ENCODE measurements at regions not wholly inside any gene's neighbourhood (a gene's known extent, or its start where the extent isn't known, plus 50 kb on each side); places are given as distances from the start of the nearest gene placed in this dataset.

GRCh38 chr2:167534443-167534842, 646.2 kb downstream of the XIRP2 start:
- intact Hi-C loops (cut with micrococcal nuclease) = no loop called here
- H3K9me3 Mint-ChIP-seq = no peaks in the 10 kb centered on the region
- no peaks in the 10 kb centered on the region for H3K27me3 Mint-ChIP-seq
- no peak for DNase-seq
- H3K36me3 Mint-ChIP-seq = no peaks in the 10 kb centered on the region
- H3K4me3 Mint-ChIP-seq = no peak overlapping the region
- ChIA-PET POLR2A (no interaction called here), CTCF (no interaction called here)
- H3K27ac Mint-ChIP-seq = no peak overlapping the region
- no peaks in the 10 kb centered on the region for H3K4me1 Mint-ChIP-seq (ENCODE audit: low read depth)

DNA sequence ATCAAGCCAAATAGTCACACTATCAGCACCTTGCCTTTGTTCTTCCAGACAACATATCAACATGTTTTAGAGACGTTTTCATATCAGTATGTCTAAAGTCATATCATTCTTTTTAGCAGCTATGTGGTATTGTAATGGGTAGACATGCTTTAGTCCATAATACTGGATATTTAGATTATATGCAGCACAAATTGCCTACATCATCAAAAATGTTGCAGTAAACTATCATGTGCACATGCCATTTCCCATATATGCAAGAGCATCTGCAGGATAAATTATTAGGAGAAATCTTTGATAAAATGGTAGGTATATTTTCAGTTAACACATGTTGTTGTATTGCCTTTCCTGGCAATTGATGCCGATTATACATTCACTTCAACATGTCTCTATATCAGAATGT, 636.5 kb downstream of the XIRP2 start:
- no peak overlapping the region for H3K4me3 Mint-ChIP-seq
- H3K27me3 Mint-ChIP-seq = no peaks in the 10 kb centered on the region
- intact Hi-C loops (cut with micrococcal nuclease) = no loop called here
- H3K27ac Mint-ChIP-seq = no peak overlapping the region
- ChIA-PET POLR2A (no interaction called here), CTCF (no interaction called here)
- DNase-seq = no peak
- H3K36me3 Mint-ChIP-seq = no peaks in the 10 kb centered on the region
- no peaks in the 10 kb centered on the region for H3K4me1 Mint-ChIP-seq (ENCODE audit: low read depth)
- H3K9me3 Mint-ChIP-seq = no peaks in the 10 kb centered on the region

GRCh38 chr2:167510071-167510759, 621.9 kb downstream of the XIRP2 start:
- Mint-ChIP-seq H3K4me3 (no peak overlapping the region), H3K36me3 (no peaks in the 10 kb centered on the region), H3K4me1 (ENCODE audit: low read depth) (no peaks in the 10 kb centered on the region), H3K27me3 (no peaks in the 10 kb centered on the region), H3K9me3 (no peaks in the 10 kb centered on the region), H3K27ac (no peak overlapping the region)
- intact Hi-C loops (cut with micrococcal nuclease) = no loop called here
- DNase-seq = no peak
- POLR2A ChIA-PET = no interaction called here
- CTCF ChIA-PET = no interaction called here

GRCh38 chr2:167509586-167509985, 621.3 kb downstream of the XIRP2 start:
- ChIA-PET CTCF (no interaction called here), POLR2A (no interaction called here)
- no peak overlapping the region for H3K27ac Mint-ChIP-seq
- H3K4me3 Mint-ChIP-seq = no peak overlapping the region
- no peaks in the 10 kb centered on the region for H3K36me3 Mint-ChIP-seq
- DNase-seq = no peak
- H3K9me3 Mint-ChIP-seq = no peaks in the 10 kb centered on the region
- no peaks in the 10 kb centered on the region for H3K4me1 Mint-ChIP-seq (ENCODE audit: low read depth)
- intact Hi-C loops (cut with micrococcal nuclease) = no loop called here
- H3K27me3 Mint-ChIP-seq = no peaks in the 10 kb centered on the region

GRCh38 chr2:167508709-167509108, 620.4 kb downstream of the XIRP2 start:
- no peaks in the 10 kb centered on the region for H3K9me3 Mint-ChIP-seq
- H3K4me1 Mint-ChIP-seq (ENCODE audit: low read depth) = no peaks in the 10 kb centered on the region
- DNase-seq = no peak
- H3K27ac Mint-ChIP-seq = no peak overlapping the region
- H3K36me3 Mint-ChIP-seq = no peaks in the 10 kb centered on the region
- no peaks in the 10 kb centered on the region for H3K27me3 Mint-ChIP-seq
- intact Hi-C loops (cut with micrococcal nuclease) = no loop called here
- H3K4me3 Mint-ChIP-seq = no peak overlapping the region
- CTCF ChIA-PET = no interaction called here
- POLR2A ChIA-PET = no interaction called here

- CTCF ChIA-PET = no interaction called here
- Mint-ChIP-seq H3K4me3 (no peak overlapping the region), H3K36me3 (no peaks in the 10 kb centered on the region), H3K9me3 (no peaks in the 10 kb centered on the region), H3K27ac (no peak overlapping the region), H3K4me1 (ENCODE audit: low read depth) (no peaks in the 10 kb centered on the region), H3K27me3 (no peaks in the 10 kb centered on the region)
- POLR2A ChIA-PET = no interaction called here
- intact Hi-C loops (cut with micrococcal nuclease) = no loop called here
- DNase-seq = no peak
Observed at GRCh38 chr2:167506395-167506794, 618.1 kb downstream of the XIRP2 start.

- CTCF ChIA-PET = no interaction called here
- Mint-ChIP-seq H3K36me3 (no peaks in the 10 kb centered on the region), H3K27me3 (no peaks in the 10 kb centered on the region), H3K9me3 (no peaks in the 10 kb centered on the region), H3K4me3 (no peak overlapping the region), H3K27ac (no peak overlapping the region), H3K4me1 (ENCODE audit: low read depth) (no peaks in the 10 kb centered on the region)
- no peak for DNase-seq
- intact Hi-C loops (cut with micrococcal nuclease) = no loop called here
- POLR2A ChIA-PET = no interaction called here
Observed at GRCh38 chr2:167504695-167505094, 616.4 kb downstream of the XIRP2 start.

- no peaks in the 10 kb centered on the region for H3K9me3 Mint-ChIP-seq
- no peaks in the 10 kb centered on the region for H3K4me1 Mint-ChIP-seq (ENCODE audit: low read depth)
- no peaks in the 10 kb centered on the region for H3K36me3 Mint-ChIP-seq
- no peak overlapping the region for H3K4me3 Mint-ChIP-seq
- ChIA-PET POLR2A (no interaction called here), CTCF (no interaction called here)
- DNase-seq = no peak
- intact Hi-C loops (cut with micrococcal nuclease) = no loop called here
- no peaks in the 10 kb centered on the region for H3K27me3 Mint-ChIP-seq
- H3K27ac Mint-ChIP-seq = no peak overlapping the region
Observed at GRCh38 chr2:167504061-167504460, 615.8 kb downstream of the XIRP2 start.

DNA sequence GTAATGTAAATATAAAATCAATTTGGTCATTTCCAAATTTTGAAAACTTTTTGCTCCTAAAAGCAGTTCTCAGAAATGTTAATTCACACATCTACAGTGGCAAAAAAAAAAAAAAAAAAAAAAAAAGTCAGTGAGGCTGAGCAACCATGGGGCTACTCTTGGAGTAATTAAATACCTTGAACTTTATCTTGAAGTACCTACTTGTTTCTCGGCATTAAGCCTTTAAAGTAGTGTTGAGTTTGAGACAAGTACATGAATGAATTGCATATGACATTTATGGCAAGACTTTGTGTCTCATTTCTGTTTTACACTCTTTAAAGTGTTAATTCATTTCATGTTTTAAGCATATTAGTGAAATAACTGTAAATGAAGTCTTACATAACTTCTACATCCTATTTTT, 613.3 kb downstream of the XIRP2 start:
- no peak for DNase-seq
- POLR2A ChIA-PET = no interaction called here
- CTCF ChIA-PET = no interaction called here
- Mint-ChIP-seq H3K4me1 (ENCODE audit: low read depth) (no peaks in the 10 kb centered on the region), H3K4me3 (no peak overlapping the region), H3K36me3 (no peaks in the 10 kb centered on the region), H3K27ac (no peak overlapping the region), H3K27me3 (no peaks in the 10 kb centered on the region), H3K9me3 (no peaks in the 10 kb centered on the region)
- intact Hi-C loops (cut with micrococcal nuclease) = no loop called here

DNA sequence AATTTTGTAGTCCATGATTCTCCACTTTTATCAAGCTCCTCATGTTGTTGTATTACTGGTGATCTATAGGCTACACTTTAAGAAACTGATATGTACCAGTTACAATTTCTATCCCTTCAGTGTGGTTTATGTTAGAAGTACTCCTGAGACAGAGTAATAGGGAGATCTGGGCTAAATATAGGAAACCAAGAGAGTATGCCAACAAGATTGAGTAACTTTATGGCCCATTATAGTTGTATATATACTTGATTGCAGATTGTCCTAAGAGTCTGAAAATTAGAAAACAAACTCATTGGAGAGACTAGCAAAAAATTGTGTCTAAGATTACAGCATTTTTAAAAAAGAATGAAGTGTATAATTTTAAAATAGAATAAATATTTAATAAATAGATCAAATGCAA, 605.6 kb downstream of the XIRP2 start:
- ChIA-PET CTCF (no interaction called here), POLR2A (no interaction called here)

GRCh38 chr2:167492486-167492885, 604.2 kb downstream of the XIRP2 start:
- H3K9me3 Mint-ChIP-seq = no peaks in the 10 kb centered on the region
- no peaks in the 10 kb centered on the region for H3K36me3 Mint-ChIP-seq
- no peak for DNase-seq
- POLR2A ChIA-PET = no interaction called here
- no peaks in the 10 kb centered on the region for H3K4me1 Mint-ChIP-seq (ENCODE audit: low read depth)
- H3K4me3 Mint-ChIP-seq = no peak overlapping the region
- CTCF ChIA-PET = no interaction called here
- intact Hi-C loops (cut with micrococcal nuclease) = no loop called here
- H3K27me3 Mint-ChIP-seq = no peaks in the 10 kb centered on the region
- H3K27ac Mint-ChIP-seq = no peak overlapping the region

More for the DNA sequence above, 605.6 kb downstream of the XIRP2 start:
- no peaks in the 10 kb centered on the region for H3K27me3 Mint-ChIP-seq
- no peak overlapping the region for H3K27ac Mint-ChIP-seq
- H3K4me3 Mint-ChIP-seq = no peak overlapping the region
- DNase-seq = no peak
- no peaks in the 10 kb centered on the region for H3K36me3 Mint-ChIP-seq
- intact Hi-C loops (cut with micrococcal nuclease) = no loop called here
- no peaks in the 10 kb centered on the region for H3K9me3 Mint-ChIP-seq
- H3K4me1 Mint-ChIP-seq (ENCODE audit: low read depth) = no peaks in the 10 kb centered on the region

- POLR2A ChIA-PET = no interaction called here
Observed at GRCh38 chr2:167491788-167492187, 603.5 kb downstream of the XIRP2 start.

GRCh38 chr2:167490455-167490854, 602.2 kb downstream of the XIRP2 start:
- intact Hi-C loops (cut with micrococcal nuclease) = no loop called here
- no peak overlapping the region for H3K27ac Mint-ChIP-seq
- CTCF ChIA-PET = no interaction called here
- DNase-seq = no peak
- no peaks in the 10 kb centered on the region for H3K9me3 Mint-ChIP-seq
- no peak overlapping the region for H3K4me3 Mint-ChIP-seq
- no peaks in the 10 kb centered on the region for H3K27me3 Mint-ChIP-seq
- no peaks in the 10 kb centered on the region for H3K4me1 Mint-ChIP-seq (ENCODE audit: low read depth)
- POLR2A ChIA-PET = no interaction called here
- no peaks in the 10 kb centered on the region for H3K36me3 Mint-ChIP-seq

More at GRCh38 chr2:167491788-167492187, 603.5 kb downstream of the XIRP2 start:
- intact Hi-C loops (cut with micrococcal nuclease) = no loop called here
- Mint-ChIP-seq H3K9me3 (no peaks in the 10 kb centered on the region), H3K27ac (no peak overlapping the region), H3K4me3 (no peak overlapping the region), H3K27me3 (no peaks in the 10 kb centered on the region), H3K4me1 (ENCODE audit: low read depth) (no peaks in the 10 kb centered on the region), H3K36me3 (no peaks in the 10 kb centered on the region)
- CTCF ChIA-PET = no interaction called here
- DNase-seq = no peak

- DNase-seq = no peak
- Mint-ChIP-seq H3K4me1 (ENCODE audit: low read depth) (no peaks in the 10 kb centered on the region), H3K36me3 (no peaks in the 10 kb centered on the region), H3K4me3 (no peak overlapping the region), H3K27ac (no peak overlapping the region), H3K27me3 (no peaks in the 10 kb centered on the region), H3K9me3 (no peaks in the 10 kb centered on the region)
- CTCF ChIA-PET = no interaction called here
- POLR2A ChIA-PET = no interaction called here
- intact Hi-C loops (cut with micrococcal nuclease) = no loop called here
Observed at GRCh38 chr2:167489325-167489724, 601.0 kb downstream of the XIRP2 start.

Data from activated CD4-positive, alpha-beta memory T cell treated with anti-CD3 and anti-CD28 coated beads for 36 hours (primary cell).